Urothelium cell line (cell line): ENCODE measurements at regions not wholly inside any gene's neighbourhood (a gene's known extent, or its start where the extent isn't known, plus 50 kb on each side); places are given as distances from the start of the nearest gene placed in this dataset.

ENCODE experiments used
- DNase-seq: peaks from one replicate; pipeline ENCODE4 v3.0.0; 2011; ENCODE audit warnings: low spot score, mixed read lengths
- FAIRE-seq: peaks from 2 replicates; lab custom pipeline; 2011; peaks lifted over from hg19 to GRCh38; lab: Jason Lieb, UNC

DNA sequence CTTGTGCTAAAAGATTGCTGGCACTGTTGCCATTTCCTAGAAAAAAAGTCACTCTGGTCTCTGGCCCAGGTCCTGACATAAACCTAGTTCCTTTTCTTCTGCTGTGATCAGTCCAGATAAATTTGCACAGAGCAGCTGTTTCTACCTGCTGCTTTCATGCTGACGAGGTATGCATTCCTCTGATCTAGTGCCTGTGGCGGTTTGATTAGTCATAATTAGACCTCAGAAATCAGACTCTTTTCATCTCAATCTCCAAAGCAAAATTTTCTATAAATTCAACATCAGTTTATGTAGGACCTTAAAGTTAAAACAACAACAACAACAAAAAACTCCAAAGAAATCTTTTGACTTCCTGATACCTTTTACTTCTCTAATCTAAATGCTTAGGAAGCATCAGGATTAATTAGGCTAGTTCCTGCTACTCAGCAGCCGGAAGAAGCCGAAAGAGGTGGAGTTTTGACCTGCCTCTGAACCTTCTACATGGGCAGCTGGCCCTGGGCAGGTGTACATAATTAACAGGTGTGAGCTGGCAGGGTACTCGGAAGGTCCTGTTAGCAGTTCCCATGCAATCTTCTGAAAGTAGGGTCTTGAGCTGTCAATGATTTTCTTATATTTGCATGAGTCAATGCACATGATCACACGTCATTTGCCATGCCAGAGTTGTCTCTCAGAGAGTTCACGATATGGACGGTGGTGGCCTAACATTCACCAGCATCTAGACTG is 83.3 kb upstream of the CCDC112 start:
- FAIRE-seq = no peak

DNA sequence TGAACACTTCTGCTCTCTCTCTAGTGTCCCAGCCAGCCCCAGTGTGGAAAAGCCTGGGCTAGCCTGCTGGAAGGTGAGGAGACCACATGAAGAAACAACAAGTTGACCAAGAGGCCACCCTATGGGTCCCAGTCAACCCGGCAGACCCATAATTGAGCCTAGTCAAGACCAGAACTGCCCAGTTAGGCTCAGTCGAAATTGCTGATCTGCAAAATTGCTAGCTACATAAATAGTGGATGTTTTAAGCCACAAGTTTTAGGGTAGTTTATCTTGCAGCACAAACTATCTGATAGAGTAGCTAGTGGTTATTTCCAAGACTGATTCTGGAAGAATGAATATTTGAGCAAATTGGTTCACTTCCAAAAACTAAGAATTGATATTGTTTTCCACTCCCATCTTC is 82.3 kb upstream of the CCDC112 start:
- FAIRE-seq = no peak
- DNase-seq = no peak

More for the DNA sequence above, 83.3 kb upstream of the CCDC112 start:
- peak; percentile 41 for DNase-seq

DNA sequence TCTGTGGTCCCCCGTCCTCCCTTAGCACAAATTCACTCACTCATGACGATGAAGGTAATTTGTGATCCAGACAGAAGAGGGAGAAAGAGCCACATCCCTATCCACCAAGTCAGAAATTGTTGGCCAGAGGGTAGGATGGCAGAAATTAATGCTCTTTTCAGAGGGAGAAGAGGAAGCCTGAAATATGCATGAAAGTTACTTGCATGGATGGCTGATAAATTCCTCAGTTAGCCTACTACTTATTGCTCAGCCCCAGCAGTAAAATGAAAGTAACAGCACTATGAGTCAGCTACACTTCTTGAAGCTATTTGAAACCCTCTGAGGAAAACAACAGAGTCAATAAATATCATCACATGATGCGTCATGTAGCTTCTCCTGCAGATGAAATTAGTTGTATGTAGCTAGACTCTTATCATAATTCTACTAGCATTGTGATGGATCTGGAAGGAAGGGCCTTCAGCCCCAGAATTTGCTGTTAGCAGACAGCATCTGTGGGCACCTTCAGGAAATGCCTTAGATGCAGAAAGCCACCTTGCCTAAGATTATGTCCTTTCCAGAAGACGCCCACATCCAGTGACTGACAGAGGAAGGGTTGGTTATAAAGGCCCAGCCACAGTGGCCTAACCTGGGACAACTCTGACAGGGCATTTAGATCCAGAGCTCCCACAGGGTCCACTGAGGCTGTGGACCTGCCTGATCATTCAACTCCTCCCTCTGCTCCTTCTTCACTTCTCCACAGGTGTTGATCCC is 81.2 kb upstream of the CCDC112 start:
- peak; percentile 30 for DNase-seq
- no peak for FAIRE-seq

DNA sequence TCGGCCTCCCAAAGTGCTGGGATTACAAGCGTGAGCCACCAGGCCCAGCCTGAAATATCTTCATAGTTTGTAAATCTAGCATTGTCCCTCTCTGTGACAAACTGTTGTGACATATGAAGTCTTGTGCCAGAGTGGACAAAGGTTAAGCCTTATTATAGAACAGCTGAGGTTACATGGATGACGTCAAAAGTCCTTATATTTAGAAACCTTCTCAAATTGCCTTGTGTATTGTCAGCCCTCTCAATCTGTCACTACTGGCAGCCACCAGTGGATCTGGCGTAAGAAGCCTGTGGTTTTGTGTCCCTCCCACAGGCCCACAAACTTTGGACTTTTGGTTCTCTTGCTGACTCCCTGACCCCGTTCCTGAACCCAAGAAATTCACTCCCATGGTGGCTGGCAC is 79.4 kb upstream of the CCDC112 start:
- no peak for DNase-seq
- no peak for FAIRE-seq

DNA sequence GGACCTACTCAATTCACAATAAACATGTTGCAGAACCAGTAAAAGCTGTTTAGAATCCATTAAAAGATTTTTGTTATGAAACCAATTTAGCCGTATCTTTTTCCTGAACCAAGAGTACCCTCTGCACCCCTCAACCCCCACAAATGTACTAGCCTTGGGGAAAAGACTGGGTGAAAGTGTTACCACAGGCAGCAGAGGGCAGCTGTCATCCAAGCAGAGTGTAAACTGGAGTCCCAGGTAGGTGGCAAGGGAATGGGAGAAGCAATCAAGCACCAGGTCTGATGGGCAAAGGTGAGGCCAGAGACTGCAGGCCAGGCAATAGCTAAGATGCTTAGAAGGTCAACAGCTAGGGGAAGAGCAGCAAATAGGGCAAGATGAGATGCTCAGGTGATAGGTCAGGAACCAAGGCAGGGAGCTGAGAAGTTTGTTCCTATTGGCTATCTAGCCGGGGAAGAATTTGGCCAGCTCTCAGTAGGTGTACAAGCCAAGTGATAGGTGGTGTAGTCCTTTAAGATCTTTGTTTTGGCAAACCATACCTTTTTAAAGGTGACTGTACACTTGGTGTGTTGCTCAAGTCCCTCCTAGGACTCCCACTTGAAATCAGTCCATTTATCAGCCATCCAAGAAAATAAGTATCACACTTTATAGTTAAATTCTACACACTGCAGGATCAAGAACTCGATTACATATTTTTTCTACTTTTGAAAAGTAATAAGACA is 77.8 kb upstream of the CCDC112 start:
- FAIRE-seq (no peak), DNase-seq (no peak)

DNA sequence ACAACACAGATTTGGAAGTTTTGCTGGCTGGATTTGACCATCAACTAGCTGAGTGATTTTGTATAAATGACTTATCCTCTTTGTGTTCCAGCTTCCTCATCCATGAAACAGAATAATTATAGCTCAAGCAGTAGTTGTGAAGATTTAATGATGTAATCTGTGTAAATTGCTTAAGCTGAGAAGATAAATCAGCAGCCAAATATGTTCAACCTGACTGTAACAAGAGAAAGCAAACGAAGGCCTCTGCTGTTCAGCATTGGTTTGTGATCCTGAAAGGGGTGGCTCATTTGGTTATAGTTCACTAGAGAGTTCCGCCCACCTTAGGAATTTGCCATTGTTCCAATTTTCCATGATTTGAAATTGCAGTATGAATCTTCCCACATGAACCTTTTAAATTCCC is 75.7 kb upstream of the CCDC112 start:
- DNase-seq = no peak
- FAIRE-seq = no peak

DNA sequence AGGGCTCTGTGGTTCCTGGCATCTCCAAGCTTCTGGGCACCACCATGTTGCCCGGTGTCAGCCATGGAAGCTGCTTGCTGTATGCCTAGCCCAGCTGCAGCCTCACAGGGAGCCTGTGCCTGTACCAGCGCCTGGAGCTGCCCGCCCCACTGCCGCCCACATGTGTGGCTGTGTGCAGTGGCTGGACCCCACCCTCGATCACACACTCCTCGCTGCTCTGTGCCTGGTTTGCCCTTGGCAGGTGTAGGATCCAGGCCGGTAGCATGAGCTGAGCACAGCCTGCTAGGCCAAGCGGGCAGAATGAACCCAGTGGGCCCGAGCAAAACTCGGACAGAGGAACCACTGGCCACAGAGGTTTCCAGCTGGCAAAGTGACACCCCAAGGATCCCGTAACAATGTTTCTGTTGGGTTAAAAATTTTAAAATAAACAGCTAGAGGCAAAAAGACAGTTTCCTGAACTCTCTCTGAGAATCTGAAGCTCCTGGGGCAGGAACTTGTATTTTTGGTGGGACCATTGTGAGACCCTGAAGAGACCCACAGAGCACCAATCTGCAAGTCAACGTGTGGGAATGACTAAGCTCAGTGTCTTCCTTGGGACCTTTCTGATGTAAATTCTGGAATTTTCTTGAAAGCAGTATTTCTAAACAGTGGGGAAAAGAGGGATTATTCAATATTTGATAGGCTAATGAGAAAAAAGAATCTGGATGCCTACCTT is 73.1 kb upstream of the CCDC112 start:
- DNase-seq (no peak), FAIRE-seq (no peak)

DNA sequence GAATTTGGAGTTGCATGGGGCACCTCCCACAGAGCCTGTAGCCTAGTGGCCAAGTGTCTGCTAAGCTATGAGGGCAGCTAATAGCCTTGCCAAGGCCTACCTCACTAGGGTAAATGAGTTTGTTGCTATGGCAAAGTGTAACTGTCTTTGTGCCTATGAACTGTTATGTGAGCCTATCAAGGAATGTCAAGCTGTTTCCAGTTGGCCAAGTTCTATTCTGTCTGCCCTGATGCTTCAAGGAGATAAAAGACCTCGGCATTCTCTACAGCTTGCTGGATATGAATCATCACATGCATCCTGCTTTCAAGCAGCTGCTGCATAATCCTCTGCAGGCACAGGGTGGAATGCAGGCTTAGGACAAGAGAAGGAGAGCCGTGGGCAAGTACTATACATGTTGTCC is 69.8 kb upstream of the CCDC112 start:
- DNase-seq (peak; percentile 84), FAIRE-seq (peak; percentile 65)

DNA sequence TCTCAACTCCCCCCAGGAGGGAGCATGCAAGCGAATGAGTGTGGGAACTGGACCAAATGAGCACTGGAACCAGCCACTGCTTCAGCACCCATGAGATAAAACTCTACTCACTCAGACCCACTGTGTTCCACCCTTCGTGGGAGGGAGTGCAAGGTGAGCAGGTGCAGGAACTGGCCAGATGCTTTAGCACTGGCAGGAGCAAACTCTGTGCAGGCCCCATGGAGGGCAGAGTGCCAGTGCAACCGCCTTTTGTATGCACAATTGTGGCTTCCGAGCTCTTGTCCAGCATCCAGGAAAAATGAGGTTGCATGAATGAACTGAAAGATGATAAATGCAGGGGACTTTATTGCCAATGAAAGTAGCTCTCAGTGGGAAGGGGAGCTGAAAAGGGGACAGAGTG is 67.4 kb upstream of the CCDC112 start:
- DNase-seq (no peak), FAIRE-seq (no peak)

DNA sequence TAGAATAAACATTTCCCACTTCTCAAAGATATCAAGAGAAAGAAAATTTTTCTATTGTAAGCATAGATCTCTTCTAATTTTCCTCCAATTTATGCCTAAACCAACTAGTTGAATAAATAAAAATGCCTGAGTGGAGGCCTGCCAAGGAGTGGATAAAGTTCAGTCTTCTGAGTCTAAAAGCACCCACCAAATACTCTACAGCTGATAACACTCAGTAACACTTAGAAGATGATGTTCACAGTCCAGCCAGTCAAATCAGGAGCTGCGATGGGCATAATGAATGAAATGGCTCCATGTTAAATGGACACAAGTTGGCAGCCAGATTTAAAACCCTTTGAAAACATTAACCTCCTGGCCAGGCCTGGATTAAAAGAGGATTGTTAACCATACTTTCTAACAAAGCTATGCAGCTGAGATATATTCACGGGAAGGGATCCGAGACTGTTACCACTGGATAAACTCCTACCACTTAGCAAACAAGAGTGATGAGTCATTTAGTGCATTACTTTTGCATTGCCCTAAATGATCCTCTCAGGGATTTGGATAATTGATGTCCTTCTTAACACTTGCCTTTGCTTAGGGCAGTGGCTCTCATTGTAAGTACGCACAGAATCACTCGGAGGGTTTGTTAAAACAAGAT is 63.7 kb upstream of the CCDC112 start:
- no peak for FAIRE-seq
- DNase-seq = no peak

DNA sequence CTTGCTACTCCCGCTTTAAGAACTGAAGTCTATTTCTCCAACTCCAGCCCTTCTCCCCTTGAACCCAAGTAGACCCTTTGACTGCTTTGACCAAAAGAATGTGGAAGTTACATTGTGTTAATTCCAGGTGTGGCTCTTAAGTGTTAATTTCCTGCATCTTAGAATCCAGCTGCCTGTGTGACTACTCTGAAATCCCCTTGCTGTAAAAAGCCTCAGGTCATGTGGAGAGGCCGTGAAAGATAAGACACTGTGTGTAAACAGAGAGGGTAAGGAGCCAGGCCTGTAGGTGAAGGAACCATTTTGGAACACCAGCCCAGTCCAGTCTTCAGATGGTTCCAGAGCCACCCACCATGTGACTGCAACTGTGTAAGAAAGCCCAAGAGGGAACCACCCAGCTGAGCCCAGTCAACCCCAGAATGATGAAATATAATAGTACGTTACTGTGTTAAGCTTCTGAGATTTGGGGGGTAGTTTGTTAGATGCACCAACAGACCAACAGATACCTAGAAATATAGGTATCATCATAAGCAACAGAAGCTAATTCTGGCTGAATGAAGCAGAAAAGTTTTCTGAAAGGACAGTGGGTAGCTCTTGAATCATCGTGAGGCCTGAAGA is 59.4 kb upstream of the CCDC112 start:
- FAIRE-seq = no peak
- no peak for DNase-seq

DNA sequence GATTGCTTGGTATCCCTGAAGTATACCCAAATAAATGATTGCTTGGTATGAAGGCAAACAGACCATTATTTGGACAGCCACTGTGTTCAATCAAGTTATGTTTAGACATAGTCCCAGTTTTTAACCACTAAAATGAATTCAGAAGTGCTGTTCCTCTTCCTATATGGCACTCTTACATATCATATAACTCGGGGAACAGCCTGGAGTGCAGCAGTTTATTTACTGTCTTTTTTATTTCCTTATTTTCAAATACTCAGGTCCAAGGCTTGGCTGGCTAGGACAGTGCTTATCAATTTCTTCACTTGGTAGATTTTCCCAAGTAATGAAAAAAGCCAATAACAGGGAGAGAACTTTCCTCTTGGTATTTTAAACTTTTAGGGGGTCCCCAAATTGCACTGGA is 58.6 kb upstream of the CCDC112 start:
- FAIRE-seq (no peak), DNase-seq (no peak)

DNA sequence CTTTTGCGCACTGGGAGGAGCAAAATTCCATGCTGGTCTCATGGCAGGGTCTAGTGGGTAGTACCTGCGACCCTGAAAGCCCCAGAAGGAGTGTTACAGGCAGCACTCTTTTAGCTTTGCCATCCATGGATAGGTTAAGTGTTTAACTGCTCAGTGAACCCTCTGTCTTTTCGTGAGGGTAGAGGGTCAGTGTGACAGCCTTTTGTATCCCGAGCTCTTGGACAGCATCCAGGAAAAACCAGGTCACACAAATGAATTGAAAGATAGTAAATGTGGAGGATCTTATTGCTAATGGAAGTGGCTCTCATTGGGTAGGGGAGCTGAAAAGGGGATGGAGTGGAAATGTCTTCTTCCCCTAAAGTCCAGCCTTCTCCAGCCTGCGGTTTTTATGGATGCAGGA is 57.8 kb upstream of the CCDC112 start:
- DNase-seq (no peak), FAIRE-seq (no peak)

DNA sequence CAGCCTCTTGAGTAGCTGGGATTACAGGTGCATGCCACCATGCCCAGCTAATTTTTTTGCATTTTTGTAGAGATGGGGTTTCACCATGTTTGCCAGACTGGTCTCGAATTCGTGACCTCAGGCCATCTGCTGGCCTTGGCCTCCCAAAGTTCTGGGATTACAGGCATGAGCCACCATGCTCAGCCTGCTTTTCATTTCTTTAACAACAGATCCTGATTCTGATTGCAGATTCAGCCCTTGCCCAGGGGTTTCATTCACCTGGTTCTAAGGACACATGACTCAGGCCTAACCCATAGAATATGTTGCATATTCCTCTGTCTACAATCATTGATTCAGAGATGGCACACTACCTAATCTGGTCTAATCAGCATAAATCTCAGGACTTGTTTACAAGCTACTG is 56.1 kb upstream of the CCDC112 start:
- FAIRE-seq = no peak
- no peak for DNase-seq

DNA sequence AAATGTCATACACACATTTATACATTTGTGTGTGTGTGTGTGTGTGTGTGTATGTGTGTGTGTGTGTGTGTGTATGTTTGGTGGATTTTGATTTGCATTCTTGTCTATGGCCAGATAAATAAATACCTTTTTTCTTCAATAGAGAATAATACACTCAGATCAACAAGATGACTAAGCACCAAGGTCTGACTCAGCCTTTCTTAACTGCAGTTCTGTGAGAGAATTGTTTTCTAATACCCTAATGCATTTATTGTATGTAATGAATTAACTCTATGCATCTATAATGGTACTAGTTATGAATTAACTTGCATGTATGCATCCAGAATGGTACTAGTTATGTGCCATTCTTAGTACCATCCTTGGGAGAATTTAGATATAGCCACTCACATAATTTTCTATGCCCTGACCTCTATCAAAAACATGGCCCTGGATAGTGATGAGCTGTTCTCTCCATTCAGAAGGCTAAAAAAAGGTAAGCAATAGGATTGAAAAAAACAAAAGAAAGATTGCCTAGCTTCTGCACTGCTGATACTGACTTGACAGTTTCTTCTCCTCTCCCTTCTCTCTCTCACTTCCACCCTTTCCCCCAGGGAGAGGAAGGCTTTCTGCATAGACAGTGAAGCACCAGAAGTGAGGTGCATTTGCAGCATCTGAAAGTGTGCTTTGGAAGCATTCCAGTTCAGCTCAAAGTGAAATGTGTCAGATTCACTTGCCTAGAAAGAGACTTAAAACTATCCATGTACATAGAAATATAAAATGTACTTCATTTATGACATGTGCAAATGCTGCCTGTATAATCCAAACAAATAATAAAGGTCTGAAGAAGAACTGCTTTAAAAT is 55.1 kb upstream of the CCDC112 start:
- DNase-seq (no peak), FAIRE-seq (peak; percentile 32)

DNA sequence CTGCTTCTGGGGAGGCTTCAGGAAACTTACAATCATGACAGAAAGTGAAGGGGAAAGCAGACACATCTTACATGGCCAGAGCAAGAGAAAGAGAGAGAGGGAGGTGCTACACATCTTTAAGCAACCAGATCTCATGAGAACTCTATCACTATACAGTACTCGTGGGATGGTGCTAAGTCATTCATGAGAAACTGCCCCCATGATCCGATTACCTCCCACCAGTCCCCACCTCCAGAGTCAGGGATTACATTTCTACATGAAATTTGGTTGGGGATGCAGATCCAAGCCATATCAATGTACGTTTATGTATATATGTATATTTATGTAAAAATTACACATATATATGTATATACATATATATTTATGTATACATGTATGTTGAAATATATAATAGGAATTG is 54.4 kb upstream of the CCDC112 start:
- DNase-seq (no peak), FAIRE-seq (no peak)

DNA sequence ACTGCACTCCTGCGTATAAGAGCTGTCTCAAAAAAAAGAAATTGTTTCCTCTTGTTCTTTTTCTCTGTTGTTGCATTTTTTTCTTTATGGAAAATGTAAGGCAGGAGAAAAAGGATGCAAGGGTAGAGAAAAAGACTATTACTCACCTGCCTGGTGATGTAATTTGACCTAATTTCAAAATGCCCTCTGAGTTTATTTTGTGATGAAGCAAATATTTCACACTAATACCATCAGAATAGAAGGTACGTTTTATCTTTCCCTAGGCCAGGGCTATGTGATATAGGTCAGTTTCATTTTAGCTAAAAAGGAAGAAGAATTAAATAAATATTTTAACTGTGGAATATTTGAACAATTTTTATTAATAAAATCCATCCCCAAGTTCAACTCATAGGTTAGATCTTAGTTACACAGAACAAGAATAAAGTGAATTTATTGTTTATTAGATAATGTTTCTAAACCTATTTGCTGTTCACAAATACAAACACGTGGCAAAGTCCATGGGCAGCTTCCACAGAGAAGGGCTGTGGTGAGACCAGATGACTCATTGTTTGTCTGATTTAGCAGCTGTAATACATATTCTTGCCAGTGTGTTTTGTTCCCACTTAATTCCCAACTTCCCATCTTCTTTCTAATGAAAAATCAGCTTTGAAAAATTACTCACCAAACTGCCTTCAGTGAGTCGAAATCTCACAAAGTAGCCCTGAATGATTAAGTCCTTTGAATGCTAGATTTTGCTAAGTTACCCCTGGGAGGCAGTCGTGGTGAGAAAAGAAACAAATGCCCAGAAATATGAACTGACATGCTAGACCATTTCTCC is 52.8 kb upstream of the CCDC112 start:
- FAIRE-seq (no peak), DNase-seq (peak; percentile 76)

DNA sequence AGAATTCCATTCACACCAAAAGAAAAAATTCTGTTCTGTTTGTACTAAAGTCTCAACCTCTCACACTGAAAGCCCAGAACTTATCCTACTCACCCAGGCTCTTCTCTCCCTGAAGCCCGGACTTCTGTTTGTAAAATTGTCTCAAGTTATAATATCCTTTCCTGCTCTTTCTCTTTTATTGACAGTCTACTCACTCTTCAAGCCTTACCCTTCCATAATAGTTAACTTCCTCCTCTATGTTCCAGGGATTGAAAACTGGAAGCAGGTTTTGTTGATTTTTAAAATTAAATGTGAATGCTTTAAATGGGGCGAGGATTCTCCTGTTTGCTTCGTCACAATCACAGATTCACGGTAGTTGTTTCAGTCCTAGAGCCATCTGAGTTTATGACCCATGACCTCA is 51.7 kb upstream of the CCDC112 start:
- FAIRE-seq = no peak
- DNase-seq = no peak
